Limb (tissue), 2 donors: ENCODE measurements at regions not wholly inside any gene's neighbourhood (a gene's known extent, or its start where the extent isn't known, plus 50 kb on each side); places are given as distances from the start of the nearest gene placed in this dataset.
"Not testable (repeated sequence)": the region's sequence is repeated elsewhere in the genome, so short reads cannot be mapped to it uniquely, and the experiment has no call there.

ENCODE experiments used
- DNase-seq, 2 donors: peaks; one replicate each; pipeline ENCODE4 v3.0.0-alpha.2; 2016; ENCODE audit errors: extremely low spot score in 2 of 2

GRCh38 chr17:77824780-77825280, 133.7 kb upstream of the TNRC6C start:
- DNase-seq, result no peak

GRCh38 chr17:77825621-77826020, 132.9 kb upstream of the TNRC6C start:
- no peak for DNase-seq

DNA sequence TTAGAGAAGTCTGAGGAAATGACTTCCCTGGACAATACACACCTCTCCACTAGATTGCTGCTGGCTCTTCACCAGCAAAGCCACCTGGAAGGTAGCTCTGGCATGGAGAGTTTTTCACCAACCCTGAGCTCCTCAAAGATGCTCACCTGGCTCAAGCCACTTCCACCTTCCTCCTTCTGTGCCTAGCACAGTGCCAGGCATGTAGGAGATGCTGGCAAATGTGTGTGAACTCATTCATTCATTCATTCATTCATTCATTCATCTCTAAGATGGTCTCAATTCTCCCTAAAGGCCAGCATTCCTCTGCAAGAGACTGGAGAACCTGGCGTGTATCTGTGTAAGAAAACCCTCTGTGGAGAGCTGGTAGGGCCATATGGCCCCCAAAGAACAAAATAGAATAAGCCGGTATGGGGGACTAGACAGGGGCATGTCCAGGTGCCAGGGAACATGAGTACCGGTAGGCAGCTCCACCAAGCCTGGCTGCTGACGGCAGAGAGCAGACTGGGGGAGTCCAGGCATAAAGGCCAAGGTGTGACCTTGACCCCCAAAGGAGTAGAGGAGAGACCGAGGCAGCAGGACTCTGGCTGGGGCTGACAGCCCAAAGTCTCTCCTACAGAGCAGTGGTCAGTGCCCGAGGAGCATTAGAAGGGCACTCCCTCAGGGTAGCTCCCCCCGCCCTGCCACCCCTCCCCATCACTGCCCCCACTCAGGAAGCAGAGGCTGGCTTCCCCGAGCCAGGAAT, 132.2 kb upstream of the TNRC6C start:
- DNase-seq, result no peak

GRCh38 chr17:77827039-77827438, 131.5 kb upstream of the TNRC6C start:
- DNase-seq, result no peak

DNA sequence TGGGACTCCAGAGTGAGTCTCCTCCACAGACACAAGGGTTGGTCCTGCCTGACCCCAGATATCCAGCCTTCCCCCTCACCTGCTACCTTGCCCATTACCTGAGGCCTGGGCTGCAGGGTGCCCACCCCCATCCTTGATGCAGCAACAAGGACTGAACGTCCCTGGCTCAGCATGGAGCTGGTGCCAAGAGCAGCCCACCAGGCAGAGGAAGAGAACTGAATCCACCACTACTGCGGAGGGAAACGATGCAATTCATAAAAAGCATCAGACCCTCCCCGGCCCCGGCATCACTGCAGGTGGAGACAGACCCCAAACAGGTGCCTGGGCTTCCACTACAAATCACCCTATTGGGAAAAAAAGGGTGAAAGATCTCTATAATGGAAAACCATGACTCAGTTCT, 131.0 kb upstream of the TNRC6C start:
- no peak for DNase-seq

DNA sequence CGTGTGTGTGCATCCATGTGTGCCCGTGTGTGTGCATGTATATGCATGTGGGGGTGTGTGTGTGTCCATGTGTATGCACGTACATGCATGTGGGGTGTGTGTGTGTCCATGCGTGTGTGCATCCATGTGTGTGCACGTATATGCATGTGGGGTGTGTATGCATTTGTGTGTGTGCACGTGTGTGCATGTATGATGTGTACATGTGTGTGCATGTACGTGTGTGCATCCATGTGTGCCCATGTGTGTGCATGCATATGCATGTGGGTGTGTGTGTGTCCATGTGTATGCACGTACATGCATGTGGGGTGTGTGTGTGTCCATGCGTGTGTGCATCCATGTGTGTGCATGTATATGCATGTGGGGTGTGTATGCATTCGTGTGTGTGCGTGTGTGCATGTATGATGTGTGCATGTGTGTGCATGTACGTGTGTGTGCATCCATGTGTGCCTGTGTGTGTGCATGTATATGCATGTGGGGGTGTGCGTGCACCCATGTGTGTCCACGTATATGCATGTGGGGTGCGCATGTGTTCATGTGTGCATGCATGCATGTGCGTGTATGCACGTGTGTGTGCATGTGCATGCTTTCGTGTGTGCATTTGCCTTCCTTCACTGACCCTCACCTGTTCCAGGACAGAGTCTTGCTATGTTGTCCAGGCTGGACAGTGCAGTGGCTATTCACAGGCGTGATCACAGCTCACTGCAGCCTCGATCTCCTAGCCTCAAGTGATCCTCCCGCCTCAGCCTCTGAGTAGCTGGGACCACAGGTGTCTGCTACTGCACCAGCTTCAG, 129.6 kb upstream of the TNRC6C start:
- no peak for DNase-seq

DNA sequence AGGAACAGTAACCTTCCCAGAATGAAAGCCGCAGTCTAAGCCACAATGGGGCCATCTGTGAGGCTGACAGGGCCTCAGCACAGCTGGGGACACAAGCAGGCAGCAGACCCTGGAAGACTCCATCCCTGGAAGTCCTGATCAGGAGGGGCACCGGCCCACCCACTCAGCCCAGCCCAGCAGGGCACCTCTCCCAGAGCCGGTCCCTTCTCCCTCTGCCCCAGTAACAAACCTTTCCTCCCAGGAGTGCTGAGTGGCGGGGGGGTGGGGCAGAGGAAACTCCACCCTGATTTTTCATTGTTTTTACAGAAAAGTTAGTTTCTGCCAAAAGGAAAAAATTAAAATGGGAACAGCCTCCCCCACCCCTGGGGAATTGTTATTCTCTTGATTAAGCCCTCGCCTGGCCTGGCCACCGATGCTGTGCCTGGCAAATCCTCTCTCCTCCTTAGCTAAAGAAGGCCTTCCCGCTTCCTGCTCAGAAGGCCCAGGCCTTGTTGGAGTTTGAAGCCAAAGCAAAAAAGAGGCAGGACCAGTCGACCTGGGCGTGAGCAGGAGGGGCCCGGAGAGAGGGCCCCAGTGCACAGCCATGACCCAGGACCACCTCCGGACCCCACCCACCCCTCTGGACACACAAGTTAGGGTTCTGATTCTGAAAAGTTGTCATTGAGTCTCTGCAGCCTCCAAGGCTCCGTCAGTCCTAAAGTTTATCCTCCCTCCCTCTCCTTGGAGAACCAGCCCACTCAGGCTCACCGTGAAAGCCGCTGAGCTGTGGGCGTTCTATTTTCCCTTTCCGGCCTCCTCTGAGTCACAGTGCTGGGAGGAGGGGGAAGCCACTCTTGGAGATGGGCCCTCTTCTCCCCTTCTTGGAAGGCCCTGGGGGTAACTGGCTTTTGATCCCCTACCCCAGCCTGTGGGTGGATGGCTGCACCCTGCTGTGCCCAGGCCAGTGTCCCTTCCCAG, 128.4 kb upstream of the TNRC6C start:
- peak; percentile 44 to 58 for DNase-seq

DNA sequence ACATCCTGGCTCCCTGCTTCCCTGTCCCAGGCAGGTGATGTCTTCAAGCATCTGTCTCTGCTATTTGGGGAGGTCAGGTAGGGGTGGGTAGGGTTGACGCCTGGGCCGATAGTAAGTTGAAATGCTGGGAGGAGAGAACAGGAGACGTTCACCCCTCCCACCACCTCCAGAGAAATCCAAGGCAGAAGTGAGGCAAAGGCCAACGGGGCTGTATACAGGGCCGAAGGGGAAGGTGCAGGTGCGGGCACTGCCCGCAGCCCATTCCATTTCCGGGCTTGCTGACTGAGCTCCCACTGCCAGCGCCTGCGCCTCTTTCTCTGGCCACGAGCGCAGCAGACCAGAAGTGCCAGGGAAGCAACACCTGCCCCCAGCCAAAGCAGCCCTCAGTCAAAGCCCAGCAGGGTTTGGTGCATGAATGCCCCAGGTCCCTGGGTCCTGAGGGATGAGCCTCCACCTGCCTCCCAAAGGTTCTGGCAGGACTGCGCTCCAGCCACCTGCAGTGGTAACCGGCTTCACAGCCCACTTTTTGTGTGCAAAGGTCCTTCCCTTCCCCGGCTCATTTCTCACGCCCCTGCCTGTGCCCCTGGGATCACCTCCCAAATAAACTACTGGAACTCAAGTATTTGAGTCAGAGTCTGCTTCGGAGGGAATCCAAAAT, 127.6 kb upstream of the TNRC6C start:
- no peak for DNase-seq

DNA sequence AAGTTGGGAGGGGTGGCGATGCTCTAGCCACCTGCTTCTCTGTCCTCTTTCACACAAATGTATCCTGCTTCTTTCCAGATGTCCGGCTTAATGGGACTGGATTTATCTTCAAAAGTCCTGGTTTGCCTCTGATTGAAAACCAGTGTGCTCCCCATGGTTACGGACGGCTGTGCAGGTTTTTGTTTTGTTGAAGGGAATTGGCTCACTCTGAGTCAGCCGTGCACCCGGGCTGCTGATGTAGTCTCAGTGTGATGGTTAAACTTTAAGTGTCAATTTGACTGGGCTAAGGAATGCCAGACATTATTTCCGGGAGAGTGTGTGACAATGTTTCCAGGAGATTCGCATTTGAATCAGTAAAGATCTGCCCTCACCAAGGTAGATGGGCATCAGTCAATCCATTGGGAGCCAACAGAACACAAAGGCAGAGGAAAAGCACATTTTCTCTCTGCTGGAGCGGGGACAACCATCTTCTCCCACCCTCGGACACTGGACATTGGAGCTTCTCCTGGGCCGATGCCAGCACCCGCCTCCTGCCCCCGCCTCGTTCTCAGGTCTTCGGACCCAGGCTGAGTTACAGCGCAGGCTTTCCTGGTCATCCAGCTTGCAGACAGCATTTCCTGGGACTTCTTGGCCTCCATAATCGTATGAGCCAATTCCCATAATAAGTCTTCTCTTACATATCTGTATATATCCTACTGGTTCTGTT, 126.9 kb upstream of the TNRC6C start:
- DNase-seq, result peak in 1 of 2 donors; percentile 20

DNA sequence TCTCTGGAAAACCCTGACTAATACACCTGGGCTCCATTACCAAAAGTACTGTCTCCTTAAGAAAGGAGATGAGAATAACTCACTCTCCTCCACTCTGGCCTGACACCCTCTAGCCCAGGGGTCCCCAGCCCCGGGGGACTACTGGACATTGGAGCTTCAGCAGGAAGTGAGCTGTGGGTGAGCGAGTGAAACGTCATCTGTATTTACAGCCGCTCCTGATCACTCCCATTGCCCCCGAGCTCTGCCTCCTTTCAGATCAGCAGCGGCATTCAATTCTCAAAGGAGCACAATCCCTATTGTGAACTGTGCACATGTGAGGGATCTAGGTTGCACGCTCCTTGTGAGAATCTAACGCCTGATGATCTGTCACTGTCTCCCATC, 126.3 kb upstream of the TNRC6C start:
- no peak for DNase-seq

DNA sequence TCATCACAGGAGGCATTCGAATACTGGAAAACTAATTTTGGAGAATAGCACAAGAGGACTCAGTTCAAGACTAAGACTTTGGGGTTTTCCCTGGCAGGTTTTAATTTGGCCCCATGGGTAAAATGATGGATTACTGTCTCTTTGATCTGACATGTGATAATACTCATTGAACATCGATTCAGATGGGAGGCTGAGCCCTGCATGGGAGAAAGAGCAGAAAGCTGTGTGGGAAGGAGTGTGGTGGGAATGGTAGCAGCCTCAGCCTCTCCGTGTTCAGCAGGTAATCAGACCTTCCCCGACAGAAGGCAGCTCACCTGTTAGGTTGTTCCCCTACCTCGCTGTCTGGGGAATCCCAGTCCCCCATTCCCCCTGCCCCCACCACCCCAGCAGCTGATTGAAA, 124.7 kb upstream of the TNRC6C start:
- DNase-seq, result no peak

DNA sequence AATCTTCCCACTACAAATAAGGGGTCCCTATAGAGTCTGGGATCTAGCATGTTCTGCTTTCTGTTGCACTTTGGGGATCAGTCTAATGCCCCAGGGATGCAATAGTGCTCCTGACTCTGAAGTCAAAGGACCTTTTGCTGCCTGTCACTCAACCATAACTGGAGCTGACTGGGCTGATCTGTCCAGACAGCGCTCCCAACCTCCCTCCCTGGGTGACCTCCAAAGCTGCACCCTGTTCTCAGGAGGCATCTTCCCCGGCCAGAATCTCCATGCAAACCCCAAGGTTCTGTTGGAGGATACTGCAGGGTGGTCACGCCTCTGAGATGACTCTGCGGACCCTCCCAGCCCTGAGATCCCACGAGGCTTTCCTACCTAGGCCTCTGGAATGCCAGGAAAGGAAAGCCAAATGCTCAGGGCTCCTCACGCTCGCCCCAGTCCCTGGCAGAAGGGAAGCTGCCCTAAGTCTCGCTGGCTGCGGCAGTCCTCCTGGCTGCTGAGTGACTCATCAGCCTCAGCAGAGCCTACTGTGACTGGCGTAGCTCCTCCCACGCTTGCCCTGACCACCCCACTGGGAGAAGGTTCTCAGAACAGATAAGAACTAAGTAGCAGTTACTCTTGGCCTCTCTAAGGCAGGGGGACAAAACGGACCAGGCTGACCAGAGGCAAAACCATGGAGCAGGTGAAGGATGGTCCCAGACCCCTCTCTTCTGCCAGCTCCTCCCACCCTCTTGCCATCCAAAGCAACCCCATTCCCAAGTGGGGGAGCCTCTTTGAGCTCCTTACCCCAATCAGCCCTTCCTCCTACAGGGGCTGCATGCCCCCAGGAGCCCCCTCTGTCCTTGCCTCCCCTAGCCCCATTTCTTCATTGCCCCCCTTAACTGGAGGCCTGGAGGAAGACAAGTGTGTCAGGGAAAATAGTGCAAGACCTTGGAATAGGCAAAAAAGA, 124.1 kb upstream of the TNRC6C start:
- DNase-seq, result no peak

- no peak for DNase-seq
These were observed 121.9 kb upstream of the TNRC6C start for GRCh38 chr17:77836557-77837041.

GRCh38 chr17:77837072-77837471, 121.4 kb upstream of the TNRC6C start:
- not testable (repeated sequence) for DNase-seq

GRCh38 chr17:77837917-77838316, 120.6 kb upstream of the TNRC6C start:
- no peak for DNase-seq

- DNase-seq, result no peak
These were observed 119.5 kb upstream of the TNRC6C start for GRCh38 chr17:77838748-77839697.

- no peak for DNase-seq
These were observed 118.6 kb upstream of the TNRC6C start for GRCh38 chr17:77839698-77840512.
